ENCODE measurements at regions not wholly inside any gene's neighbourhood (a gene's known extent, or its start where the extent isn't known, plus 50 kb on each side); places are given as distances from the start of the nearest gene placed in this dataset.
A peak's percentile ranks its signal among the peaks of the same experiment; 100 is the strongest.

DNA sequence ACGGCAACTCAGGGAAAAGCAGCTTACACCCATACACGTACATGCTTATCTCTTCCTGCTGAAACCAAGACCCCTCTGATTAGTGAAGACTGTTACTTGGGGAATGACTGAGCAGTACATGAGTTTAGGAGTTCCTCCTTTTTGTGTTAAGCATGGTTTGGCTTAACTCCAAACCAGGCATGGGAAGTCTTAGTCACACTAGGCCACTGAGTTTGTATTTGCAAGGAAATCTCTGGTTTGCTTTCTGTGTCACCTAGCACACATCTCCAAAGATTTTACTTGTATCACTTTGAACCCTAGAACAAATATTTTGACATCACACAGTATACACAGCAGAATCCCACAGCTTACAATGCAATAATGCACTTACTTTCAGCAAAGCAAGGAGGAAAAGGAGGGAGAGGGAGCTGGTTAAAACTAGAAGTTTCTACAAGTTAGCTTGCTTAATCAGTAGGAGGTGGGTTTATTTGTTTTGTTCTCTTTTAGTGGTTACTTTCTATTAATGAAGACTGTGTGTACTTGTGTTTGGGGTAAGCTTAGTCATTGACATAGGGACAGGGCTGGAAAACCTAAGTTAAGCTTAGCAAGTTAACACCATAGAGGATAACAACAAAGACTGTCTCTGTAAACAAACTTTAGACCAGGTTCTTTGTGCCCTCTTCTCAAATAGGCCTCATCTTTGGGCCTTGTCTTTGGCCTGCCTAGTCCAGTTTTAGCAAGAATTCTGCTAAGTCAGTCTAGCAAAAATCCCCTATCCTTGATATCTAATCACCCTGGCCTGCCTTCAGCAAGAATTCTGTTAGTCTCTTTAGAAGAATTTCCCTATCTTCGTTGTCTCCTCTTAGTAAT, 219.4 kb downstream of the MREG start (continued):
- TF ChIP-seq, protein P1, sequence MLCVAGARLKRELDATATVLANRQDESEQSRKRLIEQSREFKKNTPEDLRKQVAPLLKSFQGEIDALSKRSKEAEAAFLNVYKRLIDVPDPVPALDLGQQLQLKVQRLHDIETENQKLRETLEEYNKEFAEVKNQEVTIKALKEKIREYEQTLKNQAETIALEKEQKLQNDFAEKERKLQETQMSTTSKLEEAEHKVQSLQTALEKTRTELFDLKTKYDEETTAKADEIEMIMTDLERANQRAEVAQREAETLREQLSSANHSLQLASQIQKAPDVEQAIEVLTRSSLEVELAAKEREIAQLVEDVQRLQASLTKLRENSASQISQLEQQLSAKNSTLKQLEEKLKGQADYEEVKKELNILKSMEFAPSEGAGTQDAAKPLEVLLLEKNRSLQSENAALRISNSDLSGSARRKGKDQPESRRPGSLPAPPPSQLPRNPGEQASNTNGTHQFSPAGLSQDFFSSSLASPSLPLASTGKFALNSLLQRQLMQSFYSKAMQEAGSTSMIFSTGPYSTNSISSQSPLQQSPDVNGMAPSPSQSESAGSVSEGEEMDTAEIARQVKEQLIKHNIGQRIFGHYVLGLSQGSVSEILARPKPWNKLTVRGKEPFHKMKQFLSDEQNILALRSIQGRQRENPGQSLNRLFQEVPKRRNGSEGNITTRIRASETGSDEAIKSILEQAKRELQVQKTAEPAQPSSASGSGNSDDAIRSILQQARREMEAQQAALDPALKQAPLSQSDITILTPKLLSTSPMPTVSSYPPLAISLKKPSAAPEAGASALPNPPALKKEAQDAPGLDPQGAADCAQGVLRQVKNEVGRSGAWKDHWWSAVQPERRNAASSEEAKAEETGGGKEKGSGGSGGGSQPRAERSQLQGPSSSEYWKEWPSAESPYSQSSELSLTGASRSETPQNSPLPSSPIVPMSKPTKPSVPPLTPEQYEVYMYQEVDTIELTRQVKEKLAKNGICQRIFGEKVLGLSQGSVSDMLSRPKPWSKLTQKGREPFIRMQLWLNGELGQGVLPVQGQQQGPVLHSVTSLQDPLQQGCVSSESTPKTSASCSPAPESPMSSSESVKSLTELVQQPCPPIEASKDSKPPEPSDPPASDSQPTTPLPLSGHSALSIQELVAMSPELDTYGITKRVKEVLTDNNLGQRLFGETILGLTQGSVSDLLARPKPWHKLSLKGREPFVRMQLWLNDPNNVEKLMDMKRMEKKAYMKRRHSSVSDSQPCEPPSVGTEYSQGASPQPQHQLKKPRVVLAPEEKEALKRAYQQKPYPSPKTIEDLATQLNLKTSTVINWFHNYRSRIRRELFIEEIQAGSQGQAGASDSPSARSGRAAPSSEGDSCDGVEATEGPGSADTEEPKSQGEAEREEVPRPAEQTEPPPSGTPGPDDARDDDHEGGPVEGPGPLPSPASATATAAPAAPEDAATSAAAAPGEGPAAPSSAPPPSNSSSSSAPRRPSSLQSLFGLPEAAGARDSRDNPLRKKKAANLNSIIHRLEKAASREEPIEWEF (CRISPR knock-in tag; IDR thresholded peaks at IDR 0.05): no peak
- TF ChIP-seq ZNF830 (CRISPR knock-in tag; IDR thresholded peaks at IDR 0.05): no peak
- peak; percentile 50 for TF ChIP-seq HDAC3 (IDR thresholded peaks at IDR 0.05; ENCODE audit: borderline replicate concordance, partially characterized antibody)
- TF ChIP-seq, protein P2, sequence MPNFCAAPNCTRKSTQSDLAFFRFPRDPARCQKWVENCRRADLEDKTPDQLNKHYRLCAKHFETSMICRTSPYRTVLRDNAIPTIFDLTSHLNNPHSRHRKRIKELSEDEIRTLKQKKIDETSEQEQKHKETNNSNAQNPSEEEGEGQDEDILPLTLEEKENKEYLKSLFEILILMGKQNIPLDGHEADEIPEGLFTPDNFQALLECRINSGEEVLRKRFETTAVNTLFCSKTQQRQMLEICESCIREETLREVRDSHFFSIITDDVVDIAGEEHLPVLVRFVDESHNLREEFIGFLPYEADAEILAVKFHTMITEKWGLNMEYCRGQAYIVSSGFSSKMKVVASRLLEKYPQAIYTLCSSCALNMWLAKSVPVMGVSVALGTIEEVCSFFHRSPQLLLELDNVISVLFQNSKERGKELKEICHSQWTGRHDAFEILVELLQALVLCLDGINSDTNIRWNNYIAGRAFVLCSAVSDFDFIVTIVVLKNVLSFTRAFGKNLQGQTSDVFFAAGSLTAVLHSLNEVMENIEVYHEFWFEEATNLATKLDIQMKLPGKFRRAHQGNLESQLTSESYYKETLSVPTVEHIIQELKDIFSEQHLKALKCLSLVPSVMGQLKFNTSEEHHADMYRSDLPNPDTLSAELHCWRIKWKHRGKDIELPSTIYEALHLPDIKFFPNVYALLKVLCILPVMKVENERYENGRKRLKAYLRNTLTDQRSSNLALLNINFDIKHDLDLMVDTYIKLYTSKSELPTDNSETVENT (CRISPR knock-in tag; IDR thresholded peaks at IDR 0.05): no peak
- TF ChIP-seq XRCC4 (IDR thresholded peaks at IDR 0.05; ENCODE audit: extremely low read depth, insufficient read depth, insufficient read length): no peak
- peak in 1 of 2 experiments; percentile 33; a peak in 1 of 4 replicates for TF ChIP-seq TBL1XR1 (IDR thresholded peaks at IDR 0.05; ENCODE audit: low read length in 2 of 2)
- no peak for TF ChIP-seq ZNF311 (CRISPR knock-in tag; IDR thresholded peaks at IDR 0.05)
- no peak for TF ChIP-seq SIRT6 (IDR thresholded peaks at IDR 0.05; ENCODE audit: low read depth, low read length)
- 0 out of 2 replicates have a peak, but pooled peaks have one; percentile 49 for TF ChIP-seq MTA3 (IDR thresholded peaks at IDR 0.05; ENCODE audit: borderline replicate concordance)
- no peak for TF ChIP-seq ZNF133 (CRISPR knock-in tag; IDR thresholded peaks at IDR 0.05)
- TF ChIP-seq, protein P3, sequence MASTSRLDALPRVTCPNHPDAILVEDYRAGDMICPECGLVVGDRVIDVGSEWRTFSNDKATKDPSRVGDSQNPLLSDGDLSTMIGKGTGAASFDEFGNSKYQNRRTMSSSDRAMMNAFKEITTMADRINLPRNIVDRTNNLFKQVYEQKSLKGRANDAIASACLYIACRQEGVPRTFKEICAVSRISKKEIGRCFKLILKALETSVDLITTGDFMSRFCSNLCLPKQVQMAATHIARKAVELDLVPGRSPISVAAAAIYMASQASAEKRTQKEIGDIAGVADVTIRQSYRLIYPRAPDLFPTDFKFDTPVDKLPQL (IDR thresholded peaks at IDR 0.05; ENCODE audit: extremely low read depth, insufficient read length): no peak
- TF ChIP-seq DNMT1 (IDR thresholded peaks at IDR 0.05): peak; percentile 32; the same call in 1 of the 2 replicates
- no peak for TF ChIP-seq KLF6 (CRISPR knock-in tag; IDR thresholded peaks at IDR 0.05; ENCODE audit: borderline replicate concordance)
- TF ChIP-seq GATAD2A (IDR thresholded peaks at IDR 0.05): no peak
- TF ChIP-seq, protein P4, sequence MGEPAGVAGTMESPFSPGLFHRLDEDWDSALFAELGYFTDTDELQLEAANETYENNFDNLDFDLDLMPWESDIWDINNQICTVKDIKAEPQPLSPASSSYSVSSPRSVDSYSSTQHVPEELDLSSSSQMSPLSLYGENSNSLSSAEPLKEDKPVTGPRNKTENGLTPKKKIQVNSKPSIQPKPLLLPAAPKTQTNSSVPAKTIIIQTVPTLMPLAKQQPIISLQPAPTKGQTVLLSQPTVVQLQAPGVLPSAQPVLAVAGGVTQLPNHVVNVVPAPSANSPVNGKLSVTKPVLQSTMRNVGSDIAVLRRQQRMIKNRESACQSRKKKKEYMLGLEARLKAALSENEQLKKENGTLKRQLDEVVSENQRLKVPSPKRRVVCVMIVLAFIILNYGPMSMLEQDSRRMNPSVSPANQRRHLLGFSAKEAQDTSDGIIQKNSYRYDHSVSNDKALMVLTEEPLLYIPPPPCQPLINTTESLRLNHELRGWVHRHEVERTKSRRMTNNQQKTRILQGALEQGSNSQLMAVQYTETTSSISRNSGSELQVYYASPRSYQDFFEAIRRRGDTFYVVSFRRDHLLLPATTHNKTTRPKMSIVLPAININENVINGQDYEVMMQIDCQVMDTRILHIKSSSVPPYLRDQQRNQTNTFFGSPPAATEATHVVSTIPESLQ (CRISPR knock-in tag; IDR thresholded peaks at IDR 0.05): no peak
